ENCODE measurements at regions not wholly inside any gene's neighbourhood (a gene's known extent, or its start where the extent isn't known, plus 50 kb on each side); places are given as distances from the start of the nearest gene placed in this dataset.

DNA sequence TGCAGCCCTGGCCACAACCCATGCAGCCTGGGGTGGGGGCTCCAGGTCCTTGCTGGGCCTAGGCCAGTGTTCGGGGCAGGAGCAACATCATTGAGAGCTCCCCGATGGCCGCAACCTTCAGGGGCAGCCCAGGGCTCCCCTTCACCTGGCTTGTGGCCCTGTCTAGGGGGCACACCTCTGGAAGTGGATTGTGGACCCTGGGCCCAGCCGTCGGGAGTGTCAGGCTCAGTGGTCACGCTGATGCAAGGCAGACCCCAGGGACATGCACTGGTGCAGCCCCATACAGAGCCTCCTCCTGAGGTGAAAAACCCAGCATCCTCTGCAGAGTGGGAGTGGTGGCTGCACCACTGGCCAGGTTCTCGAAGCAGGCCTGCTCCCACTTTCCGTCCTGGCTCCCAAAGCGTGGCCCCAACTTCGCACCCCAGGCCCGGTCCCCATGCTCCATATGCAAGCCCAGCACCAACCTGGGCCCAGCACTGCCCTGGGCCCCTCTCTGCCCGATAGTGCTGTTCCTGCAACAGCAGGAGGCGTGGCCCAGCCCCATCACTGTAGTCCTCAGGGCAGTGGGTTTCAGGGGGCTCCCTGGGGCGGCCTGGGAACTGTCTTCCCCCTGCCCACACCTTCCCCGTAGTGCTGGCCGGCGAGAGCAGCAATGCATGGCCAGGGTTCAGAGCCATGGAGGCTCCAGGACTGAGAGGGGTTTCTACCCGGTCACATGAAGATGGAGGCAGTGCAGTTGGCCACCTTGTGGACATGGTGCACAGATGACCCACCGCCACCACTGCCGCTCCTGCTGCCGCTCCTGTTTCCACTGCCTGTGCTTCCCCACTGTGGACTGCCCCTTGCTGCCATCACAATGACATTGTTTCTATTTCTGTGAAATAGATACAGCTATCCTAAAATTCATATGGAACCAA, 303.9 kb upstream of the NRG3 start:
- no peak overlapping the region for H3K27ac ChIP-seq (replicated peaks)
- no peak overlapping the region for H3K4me3 ChIP-seq (replicated peaks; ENCODE audit: insufficient read depth, low read length)
- DNase-seq (ENCODE audit: low read depth in 1 of 2, low spot score in 1 of 2), result no peak
- TF ChIP-seq, protein P1, sequence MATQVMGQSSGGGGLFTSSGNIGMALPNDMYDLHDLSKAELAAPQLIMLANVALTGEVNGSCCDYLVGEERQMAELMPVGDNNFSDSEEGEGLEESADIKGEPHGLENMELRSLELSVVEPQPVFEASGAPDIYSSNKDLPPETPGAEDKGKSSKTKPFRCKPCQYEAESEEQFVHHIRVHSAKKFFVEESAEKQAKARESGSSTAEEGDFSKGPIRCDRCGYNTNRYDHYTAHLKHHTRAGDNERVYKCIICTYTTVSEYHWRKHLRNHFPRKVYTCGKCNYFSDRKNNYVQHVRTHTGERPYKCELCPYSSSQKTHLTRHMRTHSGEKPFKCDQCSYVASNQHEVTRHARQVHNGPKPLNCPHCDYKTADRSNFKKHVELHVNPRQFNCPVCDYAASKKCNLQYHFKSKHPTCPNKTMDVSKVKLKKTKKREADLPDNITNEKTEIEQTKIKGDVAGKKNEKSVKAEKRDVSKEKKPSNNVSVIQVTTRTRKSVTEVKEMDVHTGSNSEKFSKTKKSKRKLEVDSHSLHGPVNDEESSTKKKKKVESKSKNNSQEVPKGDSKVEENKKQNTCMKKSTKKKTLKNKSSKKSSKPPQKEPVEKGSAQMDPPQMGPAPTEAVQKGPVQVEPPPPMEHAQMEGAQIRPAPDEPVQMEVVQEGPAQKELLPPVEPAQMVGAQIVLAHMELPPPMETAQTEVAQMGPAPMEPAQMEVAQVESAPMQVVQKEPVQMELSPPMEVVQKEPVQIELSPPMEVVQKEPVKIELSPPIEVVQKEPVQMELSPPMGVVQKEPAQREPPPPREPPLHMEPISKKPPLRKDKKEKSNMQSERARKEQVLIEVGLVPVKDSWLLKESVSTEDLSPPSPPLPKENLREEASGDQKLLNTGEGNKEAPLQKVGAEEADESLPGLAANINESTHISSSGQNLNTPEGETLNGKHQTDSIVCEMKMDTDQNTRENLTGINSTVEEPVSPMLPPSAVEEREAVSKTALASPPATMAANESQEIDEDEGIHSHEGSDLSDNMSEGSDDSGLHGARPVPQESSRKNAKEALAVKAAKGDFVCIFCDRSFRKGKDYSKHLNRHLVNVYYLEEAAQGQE (IDR thresholded peaks at IDR 0.05; ENCODE audit: insufficient replicate concordance, low read depth), result no peak
- TF ChIP-seq POLR2AphosphoS5 (IDR thresholded peaks at IDR 0.05; ENCODE audit: low read depth), result no peak
- TF ChIP-seq CTCF (IDR thresholded peaks at IDR 0.05; ENCODE audit: insufficient read depth, low read length), result no peak
- no peak for TF ChIP-seq GABPA (IDR thresholded peaks at IDR 0.05; ENCODE audit: low read depth)
- no peaks in the 10 kb centered on the region for H3K27me3 ChIP-seq (ENCODE audit: insufficient read depth, poor library complexity, severe bottlenecking)

DNA sequence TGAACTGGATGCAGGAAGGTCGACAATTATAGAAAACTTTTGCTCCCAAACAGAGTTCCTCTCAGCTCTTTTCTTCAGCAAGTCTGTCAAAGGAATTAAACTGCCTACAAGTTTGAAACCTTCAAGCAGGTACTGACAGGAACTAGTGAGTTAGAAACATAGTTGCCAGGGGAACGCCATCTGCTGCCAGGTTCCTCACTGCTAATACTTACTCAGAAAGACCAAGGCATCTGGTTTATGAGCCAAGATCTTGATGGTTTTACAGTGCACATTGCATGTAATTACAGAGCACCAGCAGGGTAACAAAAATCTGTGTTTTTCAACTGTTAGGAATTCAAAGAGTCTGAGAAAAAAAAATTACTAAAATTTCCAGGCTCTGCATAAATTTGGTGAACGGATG, 300.0 kb upstream of the NRG3 start:
- no peak overlapping the region for H3K4me3 ChIP-seq (replicated peaks; ENCODE audit: insufficient read depth, low read length)
- H3K27me3 ChIP-seq (ENCODE audit: insufficient read depth, poor library complexity, severe bottlenecking), result no peaks in the 10 kb centered on the region
- no peak for DNase-seq (ENCODE audit: low read depth in 1 of 2, low spot score in 1 of 2)
- no peak overlapping the region for H3K27ac ChIP-seq (replicated peaks)
- TF ChIP-seq POLR2AphosphoS5 (IDR thresholded peaks at IDR 0.05; ENCODE audit: low read depth) (no peak), CTCF (IDR thresholded peaks at IDR 0.05; ENCODE audit: insufficient read depth, low read length) (no peak), GABPA (IDR thresholded peaks at IDR 0.05; ENCODE audit: low read depth) (no peak), SPI1 (IDR thresholded peaks at IDR 0.05; ENCODE audit: borderline replicate concordance, low read depth) (no peak)
- TF ChIP-seq, protein P1 (IDR thresholded peaks at IDR 0.05; ENCODE audit: insufficient replicate concordance, low read depth), result no peak

DNA sequence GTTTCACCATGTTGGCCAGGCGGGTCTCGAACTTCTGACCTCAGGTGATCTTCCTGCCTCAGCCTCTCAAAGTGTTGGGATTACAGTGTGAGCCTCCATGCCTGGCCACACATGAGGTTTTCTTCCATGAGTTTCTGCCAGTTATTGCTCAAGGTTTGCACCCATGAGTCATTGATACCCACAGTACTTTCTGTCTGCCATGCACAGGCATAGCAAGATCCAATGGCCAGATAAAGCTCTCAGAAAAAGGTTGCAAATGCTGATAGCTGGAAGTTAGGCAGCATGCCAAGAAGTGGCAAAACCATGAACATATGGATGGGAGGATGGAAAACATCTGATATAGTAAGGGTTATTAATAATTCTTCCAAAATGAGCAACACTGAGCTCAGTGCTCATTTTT, 298.7 kb upstream of the NRG3 start:
- Histone ChIP-seq H3K27me3 (ENCODE audit: insufficient read depth, poor library complexity, severe bottlenecking) (no peaks in the 10 kb centered on the region), H3K27ac (replicated peaks) (no peak overlapping the region), H3K4me3 (replicated peaks; ENCODE audit: insufficient read depth, low read length) (no peak overlapping the region)
- TF ChIP-seq POLR2AphosphoS5 (IDR thresholded peaks at IDR 0.05; ENCODE audit: low read depth) (no peak), SPI1 (IDR thresholded peaks at IDR 0.05; ENCODE audit: borderline replicate concordance, low read depth) (no peak)
- TF ChIP-seq, protein P1 (IDR thresholded peaks at IDR 0.05; ENCODE audit: insufficient replicate concordance, low read depth), result no peak
- DNase-seq (ENCODE audit: low read depth in 1 of 2, low spot score in 1 of 2), result no peak

Data from HL-60 (cell line).